Kidney (tissue), 13 donors: ENCODE measurements at regions not wholly inside any gene's neighbourhood (a gene's known extent, or its start where the extent isn't known, plus 50 kb on each side); places are given as distances from the start of the nearest gene placed in this dataset.

Experiments
- DNase-seq, 5 donors: peaks; one replicate each; pipeline ENCODE4 v3.0.0-alpha.2; 2013 to 2020
- FAIRE-seq: peaks from 2 replicates; lab custom pipeline; 2012; peaks lifted over from hg19 to GRCh38; lab: Jason Lieb, UNC
- H3K27ac ChIP-seq, 2 donors: one replicate each; pipeline ENCODE4 v1.7.0; 2013; ENCODE audit warnings: low read depth in 2 of 2, low read length in 2 of 2, inconsistent platforms in 1 of 2
- H3K27me3 ChIP-seq: one replicate; pipeline ENCODE4 v1.7.1; 2013; ENCODE audit warnings: low read length, inconsistent platforms; ENCODE audit not compliant: control insufficient read depth, insufficient read depth
- H3K36me3 ChIP-seq, 3 donors: one replicate each; pipeline versions ENCODE4 v1.7.0 to v1.7.1; 2013; ENCODE audit warnings: low read length in 3 of 3, control low read depth in 1 of 3, inconsistent platforms in 1 of 3; ENCODE audit not compliant: insufficient read depth in 3 of 3, control insufficient read depth in 2 of 3
- H3K4me1 ChIP-seq, 3 donors: one replicate each; pipeline versions ENCODE4 v1.7.0 to v1.7.1; 2013; ENCODE audit warnings: low read length in 3 of 3, inconsistent platforms in 1 of 3, low read depth in 1 of 3; ENCODE audit not compliant: control insufficient read depth in 2 of 3, insufficient read depth in 2 of 3
- H3K4me3 ChIP-seq, 3 donors: one replicate each; pipeline versions ENCODE4 v1.7.0 to v1.8.1; 2013; ENCODE audit warnings: low read length in 3 of 3, control low read depth in 1 of 3, inconsistent platforms in 1 of 3
- H3K9ac ChIP-seq, 3 donors: one replicate each; pipeline versions ENCODE4 v1.7.0 to v1.7.1; 2013; ENCODE audit warnings: low read length in 3 of 3, control low read depth in 1 of 3, inconsistent platforms in 1 of 3
- H3K9me3 ChIP-seq, 3 donors: one replicate each; pipeline versions ENCODE4 v1.7.0 to v1.7.1; 2013; ENCODE audit warnings: low read length in 3 of 3, control low read depth in 1 of 3, inconsistent platforms in 1 of 3; ENCODE audit not compliant: control insufficient read depth in 2 of 3, insufficient read depth in 1 of 3
- intact Hi-C: fragments of 100-400 bp; cut with DNase I; formaldehyde crosslinking; loops from one replicate; pipeline ENCODE4 v1.11.1; 2022
- TF ChIP-seq, protein P1 (sequence below): IDR thresholded peaks from 3 replicates; pipeline ENCODE4 v1.5.1; 2012; ENCODE audit warnings: mild to moderate bottlenecking, moderate library complexity, borderline replicate concordance; ENCODE audit not compliant: insufficient read depth; ENCODE audit errors: extremely low read depth
- donor health status: control.
- donor health status: control.
- donor health status: control.
- donor health status: control.
- donor health status: control.
- donor health status: DM: yes; HTN: yes; CAD: no.
- donor health status: Normal renal cell carcinoma (clear cell type).

DNA sequence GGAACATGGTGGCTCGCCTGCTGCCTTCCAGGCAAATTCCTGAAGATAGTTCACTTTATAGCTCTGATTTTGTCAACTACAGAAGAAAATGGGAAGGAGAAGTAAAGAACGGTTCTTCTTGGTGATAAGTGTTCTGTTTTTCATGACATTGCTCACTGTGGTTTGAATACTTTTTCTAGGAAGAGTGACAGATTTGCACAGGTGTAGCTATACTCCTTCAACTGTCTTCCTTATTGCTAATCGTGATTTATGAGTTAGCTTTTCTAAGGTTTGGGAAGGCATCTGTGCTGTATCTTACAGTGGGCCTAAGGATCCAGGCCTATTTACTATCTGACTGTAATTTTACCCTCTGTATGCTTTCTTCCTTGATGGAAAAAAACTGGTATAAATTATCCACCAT, 405.6 kb downstream of the NDFIP2 start:
- intact Hi-C loops: no loop called here
- Histone ChIP-seq H3K9me3 (no peaks in the 10 kb centered on the region), H3K9ac (no peak overlapping the region), H3K36me3 (no peaks in the 10 kb centered on the region), H3K27ac (no peak overlapping the region), H3K4me1 (no peaks in the 10 kb centered on the region), H3K27me3 (no peaks in the 10 kb centered on the region), H3K4me3 (no peak overlapping the region)
- no peak for DNase-seq
- FAIRE-seq: no peak
- TF ChIP-seq, protein P1, sequence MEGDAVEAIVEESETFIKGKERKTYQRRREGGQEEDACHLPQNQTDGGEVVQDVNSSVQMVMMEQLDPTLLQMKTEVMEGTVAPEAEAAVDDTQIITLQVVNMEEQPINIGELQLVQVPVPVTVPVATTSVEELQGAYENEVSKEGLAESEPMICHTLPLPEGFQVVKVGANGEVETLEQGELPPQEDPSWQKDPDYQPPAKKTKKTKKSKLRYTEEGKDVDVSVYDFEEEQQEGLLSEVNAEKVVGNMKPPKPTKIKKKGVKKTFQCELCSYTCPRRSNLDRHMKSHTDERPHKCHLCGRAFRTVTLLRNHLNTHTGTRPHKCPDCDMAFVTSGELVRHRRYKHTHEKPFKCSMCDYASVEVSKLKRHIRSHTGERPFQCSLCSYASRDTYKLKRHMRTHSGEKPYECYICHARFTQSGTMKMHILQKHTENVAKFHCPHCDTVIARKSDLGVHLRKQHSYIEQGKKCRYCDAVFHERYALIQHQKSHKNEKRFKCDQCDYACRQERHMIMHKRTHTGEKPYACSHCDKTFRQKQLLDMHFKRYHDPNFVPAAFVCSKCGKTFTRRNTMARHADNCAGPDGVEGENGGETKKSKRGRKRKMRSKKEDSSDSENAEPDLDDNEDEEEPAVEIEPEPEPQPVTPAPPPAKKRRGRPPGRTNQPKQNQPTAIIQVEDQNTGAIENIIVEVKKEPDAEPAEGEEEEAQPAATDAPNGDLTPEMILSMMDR: no peak

DNA sequence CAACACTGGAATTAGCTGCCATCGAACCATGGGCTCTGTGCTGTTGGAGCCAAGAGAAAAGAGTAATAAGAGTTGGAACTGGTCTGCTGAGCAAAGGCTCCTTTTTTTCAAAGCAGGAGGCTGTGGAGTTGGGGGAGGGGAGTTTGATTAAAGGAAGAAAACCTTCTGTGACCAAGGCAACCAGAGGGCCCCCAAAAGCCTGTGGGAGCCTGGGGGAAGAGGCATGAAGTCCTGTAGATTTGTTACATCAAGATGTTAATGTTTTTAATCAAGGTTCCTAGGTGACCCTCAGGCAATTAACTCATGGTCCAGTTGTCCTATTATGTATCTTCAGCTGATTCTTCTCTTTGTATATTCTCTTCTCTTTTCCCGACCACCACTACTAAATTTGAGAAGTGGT, 403.9 kb downstream of the NDFIP2 start:
- TF ChIP-seq, protein P1: no peak
- no peak for FAIRE-seq
- intact Hi-C loops: no loop called here

DNA sequence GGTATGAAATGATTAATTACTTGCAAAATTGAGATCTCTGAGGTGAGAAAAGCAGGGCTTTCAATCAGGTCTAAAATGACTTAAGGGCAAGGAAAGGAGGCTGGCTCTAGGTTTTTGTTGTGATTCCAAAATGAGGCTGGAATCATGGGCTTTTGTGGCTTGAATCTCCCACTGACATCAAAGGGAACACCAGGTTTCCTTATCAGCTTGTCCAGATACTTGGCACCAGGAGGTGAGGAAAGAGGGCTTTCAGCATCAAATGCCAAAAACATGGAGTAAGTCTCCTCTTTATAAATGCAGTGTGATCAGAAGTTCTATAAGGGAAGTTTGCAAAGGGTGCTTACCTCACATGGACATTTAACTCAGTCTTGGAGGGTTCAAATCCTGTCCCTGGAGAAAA, 402.3 kb downstream of the NDFIP2 start:
- FAIRE-seq: no peak
- intact Hi-C loops: no loop called here

More for the DNA sequence above, 403.9 kb downstream of the NDFIP2 start:
- DNase-seq: peak in 2 of 5 donors; percentile 30 to 37
- Histone ChIP-seq H3K4me3 (no peak overlapping the region), H3K36me3 (no peaks in the 10 kb centered on the region), H3K9ac (no peak overlapping the region), H3K4me1 (no peaks in the 10 kb centered on the region), H3K27me3 (no peaks in the 10 kb centered on the region), H3K9me3 (no peaks in the 10 kb centered on the region), H3K27ac (no peak overlapping the region)

DNA sequence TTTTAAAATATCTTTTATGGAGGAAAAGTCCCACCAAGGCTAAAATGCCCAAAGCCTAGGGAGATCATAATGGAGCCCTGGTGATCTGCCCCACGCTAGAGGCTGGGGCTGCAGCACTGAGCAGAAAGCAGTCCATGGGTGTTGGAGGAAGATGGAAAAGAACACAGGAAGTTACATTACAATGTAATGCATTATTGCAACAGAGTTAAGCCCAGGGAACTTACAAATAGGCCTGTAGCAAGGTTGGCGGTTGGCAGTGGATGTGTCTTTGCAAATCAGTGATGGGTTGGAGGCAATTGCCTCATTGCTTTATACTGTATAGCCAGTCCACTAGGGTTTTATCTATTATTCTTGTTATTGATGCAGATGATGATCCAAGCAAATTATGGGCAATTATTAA, 399.9 kb downstream of the NDFIP2 start:
- TF ChIP-seq, protein P1: no peak
- Histone ChIP-seq H3K4me3 (no peak overlapping the region), H3K9ac (no peak overlapping the region), H3K36me3 (no peaks in the 10 kb centered on the region), H3K9me3 (no peaks in the 10 kb centered on the region), H3K27ac (no peak overlapping the region), H3K27me3 (no peaks in the 10 kb centered on the region), H3K4me1 (no peaks in the 10 kb centered on the region)
- no peak for FAIRE-seq
- intact Hi-C loops: no loop called here
- DNase-seq: no peak

More for the DNA sequence above, 402.3 kb downstream of the NDFIP2 start:
- no peak for DNase-seq
- Histone ChIP-seq H3K36me3 (no peaks in the 10 kb centered on the region), H3K27me3 (no peaks in the 10 kb centered on the region), H3K9ac (no peak overlapping the region), H3K4me1 (no peaks in the 10 kb centered on the region), H3K9me3 (no peaks in the 10 kb centered on the region), H3K4me3 (no peak overlapping the region), H3K27ac (no peak overlapping the region)
- TF ChIP-seq, protein P1: no peak
